K562 (cell line): ENCODE measurements at regions not wholly inside any gene's neighbourhood (a gene's known extent, or its start where the extent isn't known, plus 50 kb on each side); places are given as distances from the start of the nearest gene placed in this dataset.

ENCODE experiments used
- CBX3 ChIP-seq, 2 experiments: IDR thresholded peaks; 1 replicate in 1 of 2; 2 replicates in 1 of 2; pipeline ENCODE4 v1.6.1; 2012; ENCODE audit warnings: inconsistent platforms in 2 of 2, low read length in 2 of 2, borderline replicate concordance in 1 of 2, control low read depth in 1 of 2
- ETV5 ChIP-seq: sonication (generic); formaldehyde crosslinking; IDR thresholded peaks from 2 replicates; pipeline ENCODE4 v1.4.0; 2020; ENCODE audit warnings: low read depth, mild to moderate bottlenecking, missing genetic modification reagents
- FOXK1 ChIP-seq: sonication (generic); formaldehyde crosslinking; IDR thresholded peaks from 2 replicates; pipeline ENCODE4 v1.8.0; 2022; ENCODE audit warnings: missing genetic modification reagents, mild to moderate bottlenecking, borderline replicate concordance
- KLF16 ChIP-seq: IDR thresholded peaks from 2 replicates; pipeline ENCODE4 v1.6.1; 2016; ENCODE audit warnings: antibody characterized with exemption
- NR4A1 ChIP-seq, 2 experiments: fragments of 250-450 bp in 1 of 2; fragments of 450-650 bp in 1 of 2; sonication (Bioruptor Pico) in 1 of 2; IDR thresholded peaks; 2 replicates each; pipeline versions ENCODE4 v1.4.0 to v1.6.1; 2016 to 2020; ENCODE audit warnings: mild to moderate bottlenecking in 2 of 2, missing compliant biosample characterization in 1 of 2, missing genetic modification characterization in 1 of 2, moderate library complexity in 1 of 2
- PRPF4 ChIP-seq: fragments of 200-400 bp; formaldehyde crosslinking; IDR thresholded peaks from one replicate; pipeline ENCODE4 v1.6.1; 2017; ENCODE audit warnings: low read length, low read depth, mild to moderate bottlenecking; ENCODE audit not compliant: insufficient read depth, poor library complexity, severe bottlenecking
- PTRF ChIP-seq: fragments of 450-650 bp; IDR thresholded peaks from 2 replicates; pipeline ENCODE4 v1.6.1; 2016; ENCODE audit warnings: mild to moderate bottlenecking, missing genetic modification characterization, missing compliant biosample characterization
- RHOXF2B ChIP-seq: fragments of 250-450 bp; sonication (Bioruptor Pico); conservative IDR thresholded peaks from 2 replicates; pipeline ENCODE4 v1.5.1; 2021
- TAF7 ChIP-seq: fragments of 450-650 bp; IDR thresholded peaks from 2 replicates; pipeline ENCODE4 v1.6.1; 2016; ENCODE audit warnings: missing genetic modification characterization, missing compliant biosample characterization
- TEAD1 ChIP-seq, 2 experiments: fragments of 450-650 bp in 1 of 2; sonication (generic) in 1 of 2; formaldehyde crosslinking; IDR thresholded peaks; 2 replicates each; pipeline versions ENCODE4 v1.4.0 to v1.8.0; 2020 to 2022; ENCODE audit warnings: mild to moderate bottlenecking in 2 of 2, missing genetic modification reagents in 1 of 2
- ZNF239 ChIP-seq: fragments of 250-450 bp; sonication (Bioruptor Pico); IDR thresholded peaks from 2 replicates; pipeline ENCODE4 v1.4.0; 2020; ENCODE audit warnings: mild to moderate bottlenecking
- ZNF583 ChIP-seq: fragments of 250-450 bp; sonication (Bioruptor Pico); IDR thresholded peaks from 2 replicates; pipeline ENCODE4 v1.4.0; 2020
- ZNF592 ChIP-seq: fragments of 450-650 bp; IDR thresholded peaks from 2 replicates; pipeline ENCODE4 v1.6.1; 2017; ENCODE audit warnings: antibody characterized with exemption, mild to moderate bottlenecking
- TF ChIP-seq, protein P1 (sequence below): fragments of 250-450 bp; sonication (Bioruptor Pico); IDR thresholded peaks from 2 replicates; pipeline ENCODE4 v1.9.0; 2021; ENCODE audit warnings: mild to moderate bottlenecking, inconsistent platforms

DNA sequence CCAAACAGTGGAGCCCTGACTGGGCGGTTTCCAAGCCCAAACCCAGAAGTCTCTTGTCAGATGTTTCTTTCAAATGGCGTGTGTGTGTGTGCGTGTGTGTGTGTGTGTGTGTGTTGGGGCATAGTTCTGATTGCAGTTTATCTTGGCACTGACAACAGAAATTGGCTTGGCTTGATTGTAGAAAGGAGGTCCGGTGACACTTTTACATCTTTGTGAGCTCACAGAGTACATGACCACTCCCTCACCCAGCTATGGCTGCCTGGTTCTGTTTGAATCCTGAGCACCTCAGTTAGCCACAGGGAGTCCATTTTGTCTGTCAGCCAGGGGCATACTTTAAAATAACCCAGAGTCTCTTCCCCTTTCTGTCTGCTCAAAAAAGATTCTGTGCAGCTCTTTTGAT lies 276.3 kb downstream of the CD83 start (continued):
- TF ChIP-seq, protein P1, sequence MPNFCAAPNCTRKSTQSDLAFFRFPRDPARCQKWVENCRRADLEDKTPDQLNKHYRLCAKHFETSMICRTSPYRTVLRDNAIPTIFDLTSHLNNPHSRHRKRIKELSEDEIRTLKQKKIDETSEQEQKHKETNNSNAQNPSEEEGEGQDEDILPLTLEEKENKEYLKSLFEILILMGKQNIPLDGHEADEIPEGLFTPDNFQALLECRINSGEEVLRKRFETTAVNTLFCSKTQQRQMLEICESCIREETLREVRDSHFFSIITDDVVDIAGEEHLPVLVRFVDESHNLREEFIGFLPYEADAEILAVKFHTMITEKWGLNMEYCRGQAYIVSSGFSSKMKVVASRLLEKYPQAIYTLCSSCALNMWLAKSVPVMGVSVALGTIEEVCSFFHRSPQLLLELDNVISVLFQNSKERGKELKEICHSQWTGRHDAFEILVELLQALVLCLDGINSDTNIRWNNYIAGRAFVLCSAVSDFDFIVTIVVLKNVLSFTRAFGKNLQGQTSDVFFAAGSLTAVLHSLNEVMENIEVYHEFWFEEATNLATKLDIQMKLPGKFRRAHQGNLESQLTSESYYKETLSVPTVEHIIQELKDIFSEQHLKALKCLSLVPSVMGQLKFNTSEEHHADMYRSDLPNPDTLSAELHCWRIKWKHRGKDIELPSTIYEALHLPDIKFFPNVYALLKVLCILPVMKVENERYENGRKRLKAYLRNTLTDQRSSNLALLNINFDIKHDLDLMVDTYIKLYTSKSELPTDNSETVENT (CRISPR knock-in tag), result no peak
- no peak for TF ChIP-seq FOXK1 (CRISPR knock-in tag)
- TF ChIP-seq NR4A1 (CRISPR knock-in tag; IDR thresholded peaks at IDR 0.05), result no peak
- TF ChIP-seq NR4A1 (tag; IDR thresholded peaks at IDR 0.05), result peak; percentile 64; the same call in 1 of the 2 replicates
- TF ChIP-seq KLF16, result no peak
- no peak for TF ChIP-seq ZNF239 (CRISPR knock-in tag)
- 0 out of 2 replicates have a peak, but pooled peaks have one; percentile 66 for TF ChIP-seq ZNF583 (CRISPR knock-in tag)
- TF ChIP-seq CBX3 (IDR thresholded peaks at IDR 0.05; ENCODE audit: borderline replicate concordance in 1 of 2, low read length in 2 of 2), result no peak
- TF ChIP-seq TAF7 (tag), result 0 out of 2 replicates have a peak, but pooled peaks have one; percentile 48
- TF ChIP-seq ZNF592, result peak; percentile 41; the same call in 1 of the 2 replicates
- TF ChIP-seq ETV5, result no peak
- no peak for TF ChIP-seq RHOXF2B (CRISPR knock-in tag)
- TF ChIP-seq PTRF (tag), result peak; percentile 66
- TF ChIP-seq TEAD1 (CRISPR knock-in tag; IDR thresholded peaks at IDR 0.05), result 0 out of 4 replicates have a peak, but pooled peaks of 1 of the 2 experiments have one; percentile 16
- no peak for TF ChIP-seq PRPF4
